ENCODE measurements at regions not wholly inside any gene's neighbourhood (a gene's known extent, or its start where the extent isn't known, plus 50 kb on each side); places are given as distances from the start of the nearest gene placed in this dataset.

DNA sequence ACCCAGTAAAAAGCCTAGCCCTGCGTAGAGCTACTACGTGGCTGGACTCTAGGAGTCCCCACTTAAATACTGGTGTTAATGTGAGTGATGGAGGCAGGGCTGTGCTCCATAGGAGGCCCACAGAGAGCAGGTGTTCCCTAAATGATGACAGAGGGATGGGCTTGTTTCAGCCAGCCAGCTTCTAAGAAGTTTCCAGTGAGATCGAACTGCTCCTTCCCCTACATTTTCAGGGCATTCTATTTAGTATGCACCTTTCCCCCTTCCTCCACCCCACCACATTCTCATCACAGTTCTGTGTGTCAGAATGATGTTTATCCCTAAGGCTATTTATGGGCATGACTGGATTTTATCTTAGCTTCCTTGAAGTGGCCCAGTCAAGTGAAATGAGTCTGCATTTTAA is 213.0 kb downstream of the TRIB2 start:
- POLR2A ChIA-PET, result interaction anchor here (1.1 kb wide), 1 partner anchor 212 kb away, joined by 3 read pairs; no protein-coding TSS in a partner anchor
- intact Hi-C loops (cut with micrococcal nuclease), result loop anchor here (2.0 to 5.0 kb wide), 4 partner anchors 73 to 772 kb away; no protein-coding TSS in a partner anchor
- H3K4me2 ChIP-seq (ENCODE audit: insufficient read depth, low read length), result no peak overlapping the region

More for the DNA sequence above, 213.0 kb downstream of the TRIB2 start:
- Histone ChIP-seq H3K79me2 (ENCODE audit: control insufficient read depth, insufficient read depth, low read length) (no peaks in the 10 kb centered on the region), H3K4me1 (ENCODE audit: control insufficient read depth, extremely low read depth, insufficient read depth, low read length) (peaks cover 11% of the 10 kb centered on the region), H3K4me3 (replicated peaks in 1 of 3; ENCODE audit: insufficient read depth in 1 of 3, low read depth in 1 of 3, low read length in 3 of 3) (no peak overlapping the region), H2AFZ (ENCODE audit: low read depth, low read length) (no peak overlapping the region), H3K27me3 (ENCODE audit: control insufficient read depth in 2 of 2, insufficient read depth in 2 of 2, low read length in 2 of 2) (no peaks in the 10 kb centered on the region), H3K9me3 (replicated peaks; ENCODE audit: control insufficient read depth, insufficient read depth, low read length) (no peaks in the 10 kb centered on the region), H3K36me3 (ENCODE audit: control insufficient read depth in 2 of 2, extremely low read depth in 1 of 2, insufficient read depth in 2 of 2, low read length in 2 of 2) (no peaks in the 10 kb centered on the region), H4K20me1 (replicated peaks; ENCODE audit: control insufficient read depth, extremely low read depth, insufficient read depth, low read length) (no peaks in the 10 kb centered on the region), H3K27ac (ENCODE audit: insufficient read depth, low read depth, low read length) (no peak overlapping the region), H3K9ac (replicated peaks; ENCODE audit: extremely low read depth, insufficient read depth, low read length) (no peak overlapping the region), H3K9me1 (replicated peaks; ENCODE audit: control insufficient read depth, extremely low read depth, insufficient read depth, low read length) (no peaks in the 10 kb centered on the region)
- BruUV-seq (replicated peaks), result no TSS peak
- FAIRE-seq (no peak), DNase-seq (ENCODE audit: low read depth, low spot score) (no peak)
- TF ChIP-seq, protein P1, sequence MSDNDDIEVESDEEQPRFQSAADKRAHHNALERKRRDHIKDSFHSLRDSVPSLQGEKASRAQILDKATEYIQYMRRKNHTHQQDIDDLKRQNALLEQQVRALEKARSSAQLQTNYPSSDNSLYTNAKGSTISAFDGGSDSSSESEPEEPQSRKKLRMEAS (IDR thresholded peaks at IDR 0.05; ENCODE audit: insufficient read depth, insufficient read length), result no peak
- TF ChIP-seq FOS (IDR thresholded peaks at IDR 0.05; ENCODE audit: borderline replicate concordance, insufficient read depth, low read length) (no peak), POLR2AphosphoS5 (IDR thresholded peaks at IDR 0.05; ENCODE audit: insufficient read depth, low read depth, low read length) (no peak), JUN (IDR thresholded peaks at IDR 0.05; ENCODE audit: borderline replicate concordance, insufficient read depth, insufficient read length, low read depth) (no peak), MYC (IDR thresholded peaks at IDR 0.05; ENCODE audit: low read depth, low read length) (no peak), POLR2A (IDR thresholded peaks at IDR 0.05; ENCODE audit: low read depth, low read length) (no peak), EZH2 (IDR thresholded peaks at IDR 0.05; ENCODE audit: borderline replicate concordance, low read depth, low read length, severe bottlenecking) (no peak), GATA2 (IDR thresholded peaks at IDR 0.05; ENCODE audit: insufficient read depth, insufficient read length, low read depth, low read length) (no peak)
- TF ChIP-seq, protein P2, sequence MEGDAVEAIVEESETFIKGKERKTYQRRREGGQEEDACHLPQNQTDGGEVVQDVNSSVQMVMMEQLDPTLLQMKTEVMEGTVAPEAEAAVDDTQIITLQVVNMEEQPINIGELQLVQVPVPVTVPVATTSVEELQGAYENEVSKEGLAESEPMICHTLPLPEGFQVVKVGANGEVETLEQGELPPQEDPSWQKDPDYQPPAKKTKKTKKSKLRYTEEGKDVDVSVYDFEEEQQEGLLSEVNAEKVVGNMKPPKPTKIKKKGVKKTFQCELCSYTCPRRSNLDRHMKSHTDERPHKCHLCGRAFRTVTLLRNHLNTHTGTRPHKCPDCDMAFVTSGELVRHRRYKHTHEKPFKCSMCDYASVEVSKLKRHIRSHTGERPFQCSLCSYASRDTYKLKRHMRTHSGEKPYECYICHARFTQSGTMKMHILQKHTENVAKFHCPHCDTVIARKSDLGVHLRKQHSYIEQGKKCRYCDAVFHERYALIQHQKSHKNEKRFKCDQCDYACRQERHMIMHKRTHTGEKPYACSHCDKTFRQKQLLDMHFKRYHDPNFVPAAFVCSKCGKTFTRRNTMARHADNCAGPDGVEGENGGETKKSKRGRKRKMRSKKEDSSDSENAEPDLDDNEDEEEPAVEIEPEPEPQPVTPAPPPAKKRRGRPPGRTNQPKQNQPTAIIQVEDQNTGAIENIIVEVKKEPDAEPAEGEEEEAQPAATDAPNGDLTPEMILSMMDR (IDR thresholded peaks at IDR 0.05; ENCODE audit: extremely low read depth in 1 of 2, insufficient read depth in 1 of 2, low read depth in 1 of 2, low read length in 2 of 2), result no peak
- CTCF ChIA-PET, result interaction anchor here (0.9 to 6.0 kb wide), 23 partner anchors 14 to 1100 kb away, joined by 3 to 172 read pairs (median 8); partner anchors contain the start of gene TRIB2
- dilution Hi-C loops (cut with MboI; ENCODE audit: extremely low pct_ligation_motif_present, low sequenced_read_pairs), result no loop called here

All from endothelial cell of umbilical vein (primary cell).